Fibroblast of skin of back (primary cell): ENCODE measurements at regions not wholly inside any gene's neighbourhood (a gene's known extent, or its start where the extent isn't known, plus 50 kb on each side); places are given as distances from the start of the nearest gene placed in this dataset.
"Not testable (repeated sequence)": the region's sequence is repeated elsewhere in the genome, so short reads cannot be mapped to it uniquely, and the experiment has no call there.

ENCODE experiments used
- DNase-seq: peaks from one replicate; pipeline ENCODE4 v3.0.0-alpha.2; 2013

- no peak for DNase-seq
Measured at GRCh38 chr4:129707949-129708348, 612.0 kb downstream of the C4orf33 start.

GRCh38 chr4:129708784-129709183 is 612.8 kb downstream of the C4orf33 start:
- no peak for DNase-seq

GRCh38 chr4:129738175-129738574 is 642.2 kb downstream of the C4orf33 start:
- no peak for DNase-seq

GRCh38 chr4:129747756-129748155 is 651.8 kb downstream of the C4orf33 start:
- no peak for DNase-seq

- DNase-seq, result no peak
Measured at GRCh38 chr4:129748991-129749390, 653.0 kb downstream of the C4orf33 start.

GRCh38 chr4:129751646-129752045 is 655.7 kb downstream of the C4orf33 start:
- DNase-seq, result no peak

- no peak for DNase-seq
Measured at GRCh38 chr4:129783596-129783995, 687.6 kb downstream of the C4orf33 start.

GRCh38 chr4:129788486-129788885 is 692.5 kb downstream of the C4orf33 start:
- no peak for DNase-seq

- DNase-seq, result no peak
Measured at GRCh38 chr4:129804461-129804981, 708.6 kb downstream of the C4orf33 start.

GRCh38 chr4:129806986-129807385 is 711.0 kb downstream of the C4orf33 start:
- DNase-seq, result no peak

- DNase-seq, result no peak
Measured at GRCh38 chr4:129808242-129808641, 712.3 kb downstream of the C4orf33 start.

GRCh38 chr4:129821073-129821472 is 725.1 kb downstream of the C4orf33 start:
- no peak for DNase-seq

GRCh38 chr4:129821963-129822362 is 726.0 kb downstream of the C4orf33 start:
- DNase-seq, result no peak

- DNase-seq, result peak; percentile 42
Measured at GRCh38 chr4:129822701-129823100, 726.7 kb downstream of the C4orf33 start.

- DNase-seq, result peak; percentile 33
Measured at GRCh38 chr4:129823105-129823504, 727.2 kb downstream of the C4orf33 start.

- DNase-seq, result no peak
Measured at GRCh38 chr4:129829373-129829772, 733.4 kb downstream of the C4orf33 start.

GRCh38 chr4:129839687-129840086 is 743.7 kb downstream of the C4orf33 start:
- DNase-seq, result peak; percentile 14

GRCh38 chr4:129842096-129842495 is 746.1 kb downstream of the C4orf33 start:
- DNase-seq, result no peak

GRCh38 chr4:129852434-129852833 is 756.5 kb downstream of the C4orf33 start:
- DNase-seq, result no peak

- DNase-seq, result not testable (repeated sequence)
Measured at GRCh38 chr4:129853685-129854467, 757.9 kb downstream of the C4orf33 start.

- DNase-seq, result no peak
Measured at GRCh38 chr4:129862461-129862860, 766.5 kb downstream of the C4orf33 start.

GRCh38 chr4:129863206-129863605 is 767.3 kb downstream of the C4orf33 start:
- no peak for DNase-seq

GRCh38 chr4:129883996-129884395 is 788.0 kb downstream of the C4orf33 start:
- no peak for DNase-seq

- DNase-seq, result no peak
Measured at GRCh38 chr4:129897111-129897510, 801.2 kb downstream of the C4orf33 start.

- DNase-seq, result no peak
Measured at GRCh38 chr4:129899849-129900248, 803.9 kb downstream of the C4orf33 start.
